ENCODE measurements at regions not wholly inside any gene's neighbourhood (a gene's known extent, or its start where the extent isn't known, plus 50 kb on each side); places are given as distances from the start of the nearest gene placed in this dataset.

GRCh38 chr1:112296908-112297307 lies 99.1 kb upstream of the CTTNBP2NL start:
- BruUV-seq (replicated peaks) = no TSS peak
- no peaks in the 10 kb centered on the region for H3K36me3 ChIP-seq (ENCODE audit: low read depth)
- H3K4me2 ChIP-seq = no peak overlapping the region
- POLR2A ChIA-PET (ENCODE audit: unreplicated experiment) = no interaction called here
- CTCF ChIA-PET = no interaction called here
- H3K79me2 ChIP-seq (ENCODE audit: low read depth) = no peaks in the 10 kb centered on the region
- no peak for DNase-seq
- no peak overlapping the region for H2AFZ ChIP-seq
- no peak overlapping the region for H3K27ac ChIP-seq
- H4K20me1 ChIP-seq (ENCODE audit: insufficient read depth) = no peaks in the 10 kb centered on the region
- no peaks in the 10 kb centered on the region for H3F3A ChIP-seq (ENCODE audit: insufficient read depth, low read depth)
- no peaks in the 10 kb centered on the region for H3K4me1 ChIP-seq (replicated peaks; ENCODE audit: insufficient read depth)
- no peaks in the 10 kb centered on the region for H3K9me3 ChIP-seq (ENCODE audit: insufficient read depth, low read depth)
- intact Hi-C loops (cut with micrococcal nuclease; ENCODE audit: unreplicated experiment) = no loop called here
- TF ChIP-seq CTCF (conservative IDR thresholded peaks at IDR 0.05) (no peak), EZH2 (IDR thresholded peaks at IDR 0.05; ENCODE audit: low read depth) (no peak)
- no peak overlapping the region for H3K4me3 ChIP-seq
- peaks cover 36% of the 10 kb centered on the region for H3K27me3 ChIP-seq (ENCODE audit: insufficient read depth, low read depth)
- H3K9me2 ChIP-seq (ENCODE audit: insufficient read depth) = no peaks in the 10 kb centered on the region

- TF ChIP-seq CTCF (conservative IDR thresholded peaks at IDR 0.05) (no peak), EZH2 (IDR thresholded peaks at IDR 0.05; ENCODE audit: low read depth) (no peak)
- H3K4me3 ChIP-seq = no peak overlapping the region
- H3K4me1 ChIP-seq (replicated peaks; ENCODE audit: insufficient read depth) = no peaks in the 10 kb centered on the region
- H4K20me1 ChIP-seq (ENCODE audit: insufficient read depth) = no peaks in the 10 kb centered on the region
- BruUV-seq (replicated peaks) = no TSS peak
- H3K9me3 ChIP-seq (ENCODE audit: insufficient read depth, low read depth) = no peaks in the 10 kb centered on the region
- H3F3A ChIP-seq (ENCODE audit: insufficient read depth, low read depth) = no peaks in the 10 kb centered on the region
- peaks cover 42% of the 10 kb centered on the region for H3K27me3 ChIP-seq (ENCODE audit: insufficient read depth, low read depth)
- H3K79me2 ChIP-seq (ENCODE audit: low read depth) = no peaks in the 10 kb centered on the region
- intact Hi-C loops (cut with micrococcal nuclease; ENCODE audit: unreplicated experiment) = no loop called here
- no peak for DNase-seq
- H3K9me2 ChIP-seq (ENCODE audit: insufficient read depth) = no peaks in the 10 kb centered on the region
- CTCF ChIA-PET = no interaction called here
- H3K27ac ChIP-seq = no peak overlapping the region
- H3K4me2 ChIP-seq = no peak overlapping the region
- no peak overlapping the region for H2AFZ ChIP-seq
- POLR2A ChIA-PET (ENCODE audit: unreplicated experiment) = no interaction called here
- no peaks in the 10 kb centered on the region for H3K36me3 ChIP-seq (ENCODE audit: low read depth)
Measured at GRCh38 chr1:112297536-112297935, 98.5 kb upstream of the CTTNBP2NL start.

GRCh38 chr1:112298558-112298957 lies 97.5 kb upstream of the CTTNBP2NL start:
- no peak overlapping the region for H3K27ac ChIP-seq
- no TSS peak for BruUV-seq (replicated peaks)
- CTCF ChIA-PET = no interaction called here
- H3K4me3 ChIP-seq = no peak overlapping the region
- H3F3A ChIP-seq (ENCODE audit: insufficient read depth, low read depth) = no peaks in the 10 kb centered on the region
- H3K9me2 ChIP-seq (ENCODE audit: insufficient read depth) = no peaks in the 10 kb centered on the region
- H3K4me1 ChIP-seq (replicated peaks; ENCODE audit: insufficient read depth) = no peaks in the 10 kb centered on the region
- no peak overlapping the region for H2AFZ ChIP-seq
- no peaks in the 10 kb centered on the region for H4K20me1 ChIP-seq (ENCODE audit: insufficient read depth)
- peaks cover 52% of the 10 kb centered on the region for H3K27me3 ChIP-seq (ENCODE audit: insufficient read depth, low read depth)
- no peak overlapping the region for H3K4me2 ChIP-seq
- H3K79me2 ChIP-seq (ENCODE audit: low read depth) = no peaks in the 10 kb centered on the region
- peak; percentile 43 to 52 for DNase-seq
- H3K36me3 ChIP-seq (ENCODE audit: low read depth) = no peaks in the 10 kb centered on the region
- intact Hi-C loops (cut with micrococcal nuclease; ENCODE audit: unreplicated experiment) = no loop called here
- H3K9me3 ChIP-seq (ENCODE audit: insufficient read depth, low read depth) = no peaks in the 10 kb centered on the region
- POLR2A ChIA-PET (ENCODE audit: unreplicated experiment) = interaction anchor here (0.6 kb wide), 1 partner anchor 318 kb away, joined by 5 read pairs; no protein-coding TSS in a partner anchor
- peak; percentile 81 for TF ChIP-seq CTCF (conservative IDR thresholded peaks at IDR 0.05)
- TF ChIP-seq EZH2 (IDR thresholded peaks at IDR 0.05; ENCODE audit: low read depth) = no peak
